GM12891 (cell line): ENCODE measurements at regions not wholly inside any gene's neighbourhood (a gene's known extent, or its start where the extent isn't known, plus 50 kb on each side); places are given as distances from the start of the nearest gene placed in this dataset.

Experiments used
- DNase-seq: peaks from one replicate; pipeline ENCODE4 v3.0.0; 2011; ENCODE audit warnings: low spot score; ENCODE audit not compliant: insufficient read length
- FAIRE-seq: peaks from 2 replicates; lab custom pipeline; 2011; peaks lifted over from hg19 to GRCh38; lab: Jason Lieb, UNC
- PAX5 ChIP-seq: IDR thresholded peaks from 2 replicates; pipeline ENCODE4 v1.6.1; 2011; ENCODE audit warnings: low read length, moderate library complexity, mild to moderate bottlenecking; ENCODE audit not compliant: insufficient read depth, severe bottlenecking
- POLR2A ChIP-seq: IDR thresholded peaks from 2 replicates; pipeline ENCODE4 v1.6.1; 2011; ENCODE audit warnings: low read depth, low read length, control low read depth
- POLR2AphosphoS5 ChIP-seq: IDR thresholded peaks from 2 replicates; pipeline ENCODE4 v1.6.1; 2011; ENCODE audit warnings: low read depth, low read length, control low read depth
- POU2F2 ChIP-seq: IDR thresholded peaks from 2 replicates; pipeline ENCODE4 v1.6.1; 2011; ENCODE audit warnings: low read depth, mild to moderate bottlenecking, control low read depth, low read length, moderate library complexity
- SPI1 ChIP-seq: IDR thresholded peaks from 2 replicates; pipeline ENCODE4 v1.6.1; 2011; ENCODE audit warnings: low read depth, low read length, control low read depth
- TAF1 ChIP-seq: IDR thresholded peaks from 2 replicates; pipeline ENCODE4 v1.6.1; 2011; ENCODE audit warnings: low read depth, low read length, control low read depth

DNA sequence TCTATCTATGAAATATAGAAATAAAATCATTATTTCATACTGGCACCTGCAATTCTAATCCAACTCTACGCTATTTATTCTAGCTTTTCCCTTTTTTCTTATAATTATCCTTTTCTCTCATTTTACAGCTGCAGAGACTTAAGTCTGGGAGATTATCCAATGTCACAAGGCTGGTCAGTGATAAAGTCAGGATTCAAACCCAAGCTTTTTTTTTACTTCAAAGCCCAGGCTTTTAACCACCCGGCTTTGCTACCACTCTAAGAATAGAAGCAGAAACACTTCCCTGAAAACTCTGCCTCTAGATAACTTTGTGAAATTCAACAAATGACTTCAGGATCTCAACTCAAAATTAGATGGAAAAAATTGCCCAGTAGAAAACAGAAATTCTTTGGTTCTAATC is 552.5 kb downstream of the IPMK start:
- FAIRE-seq, result no peak
- TF ChIP-seq POLR2AphosphoS5 (no peak), PAX5 (no peak), POU2F2 (no peak), TAF1 (no peak), POLR2A (no peak), SPI1 (no peak)
- no peak for DNase-seq

DNA sequence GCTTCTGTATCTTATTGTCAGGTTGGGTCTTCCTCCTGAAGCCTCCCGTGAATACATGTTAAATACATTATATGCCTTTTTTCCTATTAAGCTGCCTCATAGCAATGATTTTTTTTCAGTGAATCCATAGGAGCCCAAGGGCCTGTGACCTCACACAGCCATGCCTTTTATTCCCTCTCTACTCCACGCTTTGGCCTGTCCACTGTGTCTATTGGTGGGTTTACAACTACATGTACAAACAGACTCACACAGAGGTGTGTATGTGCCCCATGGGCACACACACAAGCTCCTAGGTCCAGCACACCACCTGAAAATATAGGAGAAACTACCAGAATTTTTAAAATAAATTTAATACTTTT is 560.4 kb downstream of the IPMK start:
- TF ChIP-seq SPI1 (no peak), TAF1 (no peak), POLR2A (no peak), PAX5 (no peak), POLR2AphosphoS5 (no peak), POU2F2 (no peak)
- FAIRE-seq (no peak), DNase-seq (no peak)

GRCh38 chr10:57706576-57707299 is 561.0 kb downstream of the IPMK start:
- no peak for DNase-seq
- FAIRE-seq, result no peak
- no peak for TF ChIP-seq TAF1
- TF ChIP-seq POLR2AphosphoS5, result no peak
- no peak for TF ChIP-seq POLR2A
- no peak for TF ChIP-seq POU2F2
- TF ChIP-seq SPI1, result no peak
- TF ChIP-seq PAX5, result no peak

GRCh38 chr10:57706016-57706415 is 561.7 kb downstream of the IPMK start:
- DNase-seq (no peak), FAIRE-seq (no peak)
- TF ChIP-seq TAF1 (no peak), POLR2AphosphoS5 (no peak), SPI1 (no peak), POLR2A (no peak), POU2F2 (no peak), PAX5 (no peak)

DNA sequence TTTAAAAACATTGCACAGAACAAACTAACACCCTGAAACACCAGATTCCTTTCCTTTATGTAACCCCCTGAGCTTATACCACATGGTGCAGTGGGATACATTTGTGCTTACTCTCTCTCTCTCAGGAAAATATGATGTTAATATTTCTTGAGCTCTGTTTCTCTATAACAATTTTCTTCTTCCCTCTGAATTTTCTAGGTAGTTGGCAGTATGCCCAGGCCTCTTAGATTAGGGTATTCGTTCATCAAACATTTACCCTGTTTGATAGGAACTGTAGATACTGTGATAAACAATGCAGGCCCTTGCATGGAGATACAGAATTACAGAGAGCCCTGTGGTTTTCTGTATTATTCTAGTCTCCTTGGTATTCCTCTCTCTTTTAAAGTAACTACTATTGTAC is 567.8 kb downstream of the IPMK start:
- FAIRE-seq, result no peak
- no peak for DNase-seq
- TF ChIP-seq POLR2AphosphoS5, result no peak
- TF ChIP-seq POLR2A, result no peak
- no peak for TF ChIP-seq POU2F2
- TF ChIP-seq SPI1, result no peak
- TF ChIP-seq TAF1, result no peak
- TF ChIP-seq PAX5, result no peak

DNA sequence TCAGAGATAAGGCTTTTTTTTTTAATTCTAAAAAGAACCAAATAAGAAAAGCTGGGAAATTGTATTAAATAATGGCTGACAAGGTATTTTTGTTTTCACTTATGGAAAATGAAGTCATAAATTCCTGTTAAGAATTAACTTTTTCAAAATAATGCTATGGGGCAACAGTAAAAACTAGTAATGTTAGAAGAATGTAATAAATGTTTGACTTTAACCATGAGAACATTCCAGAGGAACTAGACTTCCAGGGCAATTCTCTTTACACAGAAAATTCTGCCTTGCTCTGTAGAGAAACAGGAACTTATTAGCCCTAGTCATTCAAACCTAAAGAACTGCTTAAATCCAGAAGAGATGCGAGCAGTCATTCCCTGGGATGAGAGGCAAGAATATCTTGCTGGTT is 571.1 kb downstream of the IPMK start:
- FAIRE-seq (no peak), DNase-seq (no peak)
- no peak for TF ChIP-seq TAF1
- TF ChIP-seq SPI1, result no peak
- no peak for TF ChIP-seq POLR2AphosphoS5
- no peak for TF ChIP-seq POU2F2
- TF ChIP-seq PAX5, result no peak
- no peak for TF ChIP-seq POLR2A

DNA sequence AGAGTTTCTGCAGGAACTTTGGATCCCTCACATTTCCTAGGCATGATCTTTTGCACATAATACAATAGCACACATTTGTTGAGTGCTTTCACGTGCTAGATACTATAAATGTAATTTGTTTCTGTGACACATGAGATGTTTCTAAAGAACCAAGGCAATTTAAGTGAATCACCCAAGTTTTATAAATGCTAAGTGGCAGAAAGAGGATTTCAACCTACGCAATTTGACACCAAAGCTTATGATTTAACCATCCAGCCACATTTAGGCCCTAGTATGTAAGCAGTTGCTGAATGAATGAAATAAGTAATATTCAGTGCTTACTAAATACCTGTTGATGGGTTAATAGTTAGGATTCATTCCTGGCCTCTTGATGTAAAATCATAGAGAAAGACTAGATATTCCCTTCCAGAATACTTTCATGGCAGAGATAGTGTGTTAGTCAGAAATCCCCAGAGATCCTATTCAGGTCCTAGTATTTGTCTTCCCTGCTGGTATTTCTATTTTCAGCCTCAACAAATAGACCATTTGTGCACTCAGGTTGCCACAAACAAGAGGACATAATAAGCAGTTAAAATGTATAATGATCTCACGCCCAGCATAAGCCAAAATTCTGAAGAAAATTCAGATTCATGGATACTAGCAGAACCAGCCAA is 572.6 kb downstream of the IPMK start:
- FAIRE-seq (no peak), DNase-seq (no peak)

GRCh38 chr10:57692255-57692980 is 575.3 kb downstream of the IPMK start:
- no peak for TF ChIP-seq POU2F2
- no peak for TF ChIP-seq TAF1
- TF ChIP-seq POLR2A, result no peak
- TF ChIP-seq SPI1, result no peak
- no peak for TF ChIP-seq POLR2AphosphoS5
- no peak for TF ChIP-seq PAX5
- DNase-seq, result no peak
- FAIRE-seq, result no peak

More for the DNA sequence above, 572.6 kb downstream of the IPMK start:
- no peak for TF ChIP-seq SPI1
- no peak for TF ChIP-seq POLR2A
- TF ChIP-seq POLR2AphosphoS5, result no peak
- no peak for TF ChIP-seq POU2F2
- no peak for TF ChIP-seq TAF1
- TF ChIP-seq PAX5, result no peak

- no peak for TF ChIP-seq POLR2AphosphoS5
- TF ChIP-seq POLR2A, result no peak
- TF ChIP-seq PAX5, result no peak
- no peak for TF ChIP-seq SPI1
- no peak for TF ChIP-seq POU2F2
- no peak for TF ChIP-seq TAF1
- DNase-seq, result no peak
- FAIRE-seq, result no peak
Observed at GRCh38 chr10:57689596-57690297, 577.9 kb downstream of the IPMK start.
